Natural killer cell (primary cell): ENCODE measurements at regions not wholly inside any gene's neighbourhood (a gene's known extent, or its start where the extent isn't known, plus 50 kb on each side); places are given as distances from the start of the nearest gene placed in this dataset.
"Not testable (repeated sequence)": the region's sequence is repeated elsewhere in the genome, so short reads cannot be mapped to it uniquely, and the experiment has no call there.

Experiments used
- ATAC-seq, 3 donors: fragments of 150-1000 bp in 2 of 3; fragments of 200-7000 bp in 1 of 3; cut with Tn5 transposase; 1 replicate in 1 of 3; 2 replicates in 2 of 3; pipeline ENCODE4 v1.10.0; 2021; ENCODE audit warnings: mild to moderate bottlenecking in 2 of 3, moderate library complexity in 2 of 3
- DNase-seq, 2 donors: peaks; one replicate each; pipeline versions ENCODE4 v3.0.0 to v3.0.0-alpha.2; 2013 to 2021; ENCODE audit warnings: mixed read lengths in 1 of 2
- H3K27ac ChIP-seq: one replicate; pipeline ENCODE4 v1.5.1; 2013; ENCODE audit warnings: mild to moderate bottlenecking, low read length
- H3K27me3 ChIP-seq: one replicate; pipeline ENCODE4 v1.6.1; 2013; ENCODE audit warnings: low read length; ENCODE audit not compliant: control insufficient read depth, insufficient read depth
- H3K36me3 ChIP-seq: one replicate; pipeline ENCODE4 v1.6.1; 2013; ENCODE audit warnings: low read length; ENCODE audit not compliant: control insufficient read depth, insufficient read depth
- H3K4me1 ChIP-seq: one replicate; pipeline ENCODE4 v1.6.1; 2013; ENCODE audit warnings: low read length; ENCODE audit not compliant: control insufficient read depth, insufficient read depth
- H3K4me3 ChIP-seq: one replicate; pipeline ENCODE4 v1.5.1; 2013; ENCODE audit warnings: low read length
- H3K9me3 ChIP-seq: one replicate; pipeline ENCODE4 v1.6.1; 2013; ENCODE audit warnings: low read length; ENCODE audit not compliant: control insufficient read depth, insufficient read depth
- H3K27ac Mint-ChIP-seq, 2 donors: one replicate each; pipeline ENCODE4 v1.8.0; 2022; ENCODE audit warnings: mild to moderate bottlenecking in 2 of 2, mixed read lengths in 2 of 2, moderate library complexity in 1 of 2
- H3K27me3 Mint-ChIP-seq, 2 donors: one replicate each; pipeline ENCODE4 v1.8.0; 2022; ENCODE audit warnings: low read depth in 2 of 2, mixed read lengths in 2 of 2
- H3K36me3 Mint-ChIP-seq: one replicate; pipeline ENCODE4 v1.8.0; 2022; ENCODE audit warnings: mixed read lengths
- H3K4me1 Mint-ChIP-seq, 2 donors: one replicate each; pipeline ENCODE4 v1.8.0; 2022; ENCODE audit warnings: mixed read lengths in 2 of 2
- H3K4me3 Mint-ChIP-seq: one replicate; pipeline ENCODE4 v1.8.0; 2022; ENCODE audit warnings: mild to moderate bottlenecking, moderate library complexity, mixed read lengths
- H3K9me3 Mint-ChIP-seq, 2 donors: one replicate each; pipeline ENCODE4 v1.8.0; 2022; ENCODE audit warnings: mixed read lengths in 2 of 2
- WGBS: methylation state at CpG from one replicate; pipeline ENCODE4 v1.1.7; 2013; ENCODE audit warnings: missing lambda C conversion rate; ENCODE audit not compliant: insufficient coverage; 5-methylcytosine and 5-hydroxymethylcytosine counted together
- intact Hi-C: fragments of 100-400 bp; cut with micrococcal nuclease; formaldehyde crosslinking; loops from one replicate; pipeline ENCODE4 v1.14.2; 2022
- TF ChIP-seq, protein P1 (sequence below): fragments of 200-600 bp; IDR thresholded peaks from one replicate; pipeline ENCODE4 v1.8.0; 2022; ENCODE audit warnings: antibody characterized with exemption

DNA sequence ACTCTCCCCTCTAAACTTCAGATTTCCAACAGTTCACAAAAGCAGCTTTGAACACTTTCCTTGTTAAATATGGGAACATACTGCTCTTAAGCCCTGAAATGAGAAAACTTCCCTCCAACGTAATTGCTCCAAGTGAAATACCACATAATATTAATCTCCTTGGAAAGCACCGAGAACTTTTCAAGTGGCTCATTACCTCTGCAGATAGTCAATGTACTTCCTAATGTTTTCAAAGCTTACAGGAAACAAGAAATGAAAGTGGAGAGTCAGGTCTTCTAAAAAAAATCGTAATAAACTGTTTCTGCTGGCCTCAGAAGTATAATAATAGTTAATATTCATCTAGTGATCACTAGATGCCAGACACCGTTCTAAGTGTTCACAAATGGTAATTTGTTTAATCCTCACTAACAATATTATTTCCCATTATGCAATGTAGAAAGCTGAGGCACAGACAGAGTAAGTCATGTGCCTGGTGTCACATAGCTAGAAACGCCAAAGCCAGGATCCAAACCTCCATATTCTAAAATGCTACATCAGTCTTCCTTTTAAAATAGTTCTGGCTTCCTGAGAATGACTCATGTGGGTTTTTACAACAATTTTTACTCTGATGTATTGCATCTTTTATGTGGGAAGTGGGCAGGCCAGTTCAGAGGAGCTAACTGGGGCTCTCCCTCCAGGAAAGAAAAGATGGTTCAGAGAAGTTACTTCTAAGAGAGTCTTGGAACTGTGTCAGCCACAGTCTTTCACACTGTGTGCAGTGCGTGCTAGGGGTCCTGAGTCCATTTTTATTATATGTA, 177.2 kb downstream of the PLPPR4 start:
- Histone ChIP-seq H3K9me3 (no peaks in the 10 kb centered on the region), H3K4me3 (no peak overlapping the region), H3K4me1 (no peaks in the 10 kb centered on the region), H3K27me3 (no peaks in the 10 kb centered on the region), H3K36me3 (no peaks in the 10 kb centered on the region), H3K27ac (no peak overlapping the region)
- no peak overlapping the region for H3K27ac Mint-ChIP-seq
- no peaks in the 10 kb centered on the region for H3K27me3 Mint-ChIP-seq
- no peaks in the 10 kb centered on the region for H3K4me1 Mint-ChIP-seq
- TF ChIP-seq, protein P1, sequence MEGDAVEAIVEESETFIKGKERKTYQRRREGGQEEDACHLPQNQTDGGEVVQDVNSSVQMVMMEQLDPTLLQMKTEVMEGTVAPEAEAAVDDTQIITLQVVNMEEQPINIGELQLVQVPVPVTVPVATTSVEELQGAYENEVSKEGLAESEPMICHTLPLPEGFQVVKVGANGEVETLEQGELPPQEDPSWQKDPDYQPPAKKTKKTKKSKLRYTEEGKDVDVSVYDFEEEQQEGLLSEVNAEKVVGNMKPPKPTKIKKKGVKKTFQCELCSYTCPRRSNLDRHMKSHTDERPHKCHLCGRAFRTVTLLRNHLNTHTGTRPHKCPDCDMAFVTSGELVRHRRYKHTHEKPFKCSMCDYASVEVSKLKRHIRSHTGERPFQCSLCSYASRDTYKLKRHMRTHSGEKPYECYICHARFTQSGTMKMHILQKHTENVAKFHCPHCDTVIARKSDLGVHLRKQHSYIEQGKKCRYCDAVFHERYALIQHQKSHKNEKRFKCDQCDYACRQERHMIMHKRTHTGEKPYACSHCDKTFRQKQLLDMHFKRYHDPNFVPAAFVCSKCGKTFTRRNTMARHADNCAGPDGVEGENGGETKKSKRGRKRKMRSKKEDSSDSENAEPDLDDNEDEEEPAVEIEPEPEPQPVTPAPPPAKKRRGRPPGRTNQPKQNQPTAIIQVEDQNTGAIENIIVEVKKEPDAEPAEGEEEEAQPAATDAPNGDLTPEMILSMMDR, result no peak
- no peak for DNase-seq
- intact Hi-C loops, result no loop called here
- no peaks in the 10 kb centered on the region for H3K36me3 Mint-ChIP-seq
- no peak overlapping the region for H3K4me3 Mint-ChIP-seq
- no peak for ATAC-seq
- WGBS, result 32% methylated on average over 5 of the region's 6 CpGs
- H3K9me3 Mint-ChIP-seq, result no peaks in the 10 kb centered on the region

DNA sequence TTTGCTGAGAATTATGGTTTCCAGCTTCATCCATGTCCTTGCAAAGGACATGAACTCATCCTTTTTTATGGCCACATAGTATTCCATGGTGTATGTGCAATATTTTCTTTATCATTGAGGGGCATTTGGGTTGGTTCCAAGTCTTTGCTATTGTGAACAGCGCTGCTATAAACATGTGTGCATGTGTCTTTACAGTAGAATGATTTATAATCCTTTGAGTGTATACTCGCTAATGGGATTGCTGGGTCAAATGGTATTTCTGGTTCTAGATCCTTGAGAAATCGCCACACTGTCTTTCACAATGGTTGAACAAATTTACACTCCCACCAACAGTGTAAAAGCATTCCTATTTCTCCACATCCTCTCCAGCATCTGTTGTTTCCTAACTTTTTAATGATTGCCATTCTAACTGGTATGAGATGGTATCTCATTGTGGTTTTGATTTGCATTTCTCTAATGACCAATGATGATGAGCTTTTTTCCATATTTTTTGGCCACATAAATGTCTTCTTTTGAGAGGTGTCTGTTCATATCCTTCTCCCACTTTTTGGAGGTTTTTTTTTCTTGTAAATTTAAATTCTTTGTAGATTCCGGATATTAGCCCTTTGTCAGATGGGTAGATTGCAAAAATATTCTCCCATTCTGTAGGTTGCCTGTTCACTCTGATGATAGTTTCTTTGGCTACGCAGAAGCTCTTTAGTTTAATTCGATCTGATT, 180.1 kb downstream of the PLPPR4 start:
- not testable (repeated sequence) for H3K36me3 Mint-ChIP-seq

DNA sequence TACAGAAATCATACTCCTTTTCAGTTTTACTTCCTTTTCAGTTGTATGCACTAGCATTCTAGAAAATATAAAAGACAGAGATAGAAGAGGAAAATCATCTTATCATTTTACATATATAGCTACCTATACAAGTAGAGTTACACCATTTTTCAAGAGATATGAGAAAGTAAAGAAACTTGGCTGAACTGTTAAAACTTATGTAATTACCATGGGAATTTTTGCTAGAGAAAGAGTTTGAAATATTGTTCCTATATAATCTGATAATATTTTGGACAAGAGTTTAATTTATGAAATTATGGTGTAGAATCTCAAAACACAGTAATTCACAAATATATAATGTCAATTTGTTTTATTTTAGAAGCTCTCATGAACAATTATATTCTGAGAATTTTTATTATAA, 180.8 kb downstream of the PLPPR4 start:
- no peak overlapping the region for H3K27ac ChIP-seq

More for the DNA sequence above, 180.1 kb downstream of the PLPPR4 start:
- H3K9me3 Mint-ChIP-seq, H3K27me3 Mint-ChIP-seq, H3K27ac ChIP-seq, H3K4me1 ChIP-seq, H3K36me3 ChIP-seq, H3K27me3 ChIP-seq, H3K4me1 Mint-ChIP-seq, H3K27ac Mint-ChIP-seq, H3K4me3 Mint-ChIP-seq, intact Hi-C loops, H3K4me3 ChIP-seq, H3K9me3 ChIP-seq, DNase-seq, ATAC-seq: not testable (repeated sequence)
- 89% methylated on average over 4 of the region's 6 CpGs for WGBS

DNA sequence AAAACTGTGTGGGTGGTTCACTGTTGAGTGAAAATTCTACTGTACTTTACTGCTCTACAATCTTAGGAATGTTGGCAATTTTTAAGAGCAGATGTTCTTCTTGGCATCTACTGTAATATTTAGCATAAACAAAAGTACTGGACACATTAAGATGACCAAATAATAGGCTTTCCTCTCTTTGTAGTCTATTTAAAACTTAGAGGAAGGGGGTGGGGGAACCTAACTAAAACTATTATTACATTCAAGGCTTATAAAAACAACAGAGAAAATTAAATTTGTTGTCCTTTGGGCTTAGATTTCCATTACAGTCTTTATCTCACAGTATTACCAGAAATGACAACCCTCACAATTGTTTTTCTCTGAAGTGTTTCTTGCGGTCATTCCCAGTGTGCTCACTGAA, 181.2 kb downstream of the PLPPR4 start:
- ATAC-seq (no peak), DNase-seq (no peak)
- Mint-ChIP-seq H3K4me1 (no peaks in the 10 kb centered on the region), H3K9me3 (peaks cover 0 to 6% of the 10 kb centered on the region in 2 donors), H3K4me3 (no peak overlapping the region), H3K27ac (no peak overlapping the region), H3K36me3 (no peaks in the 10 kb centered on the region), H3K27me3 (no peaks in the 10 kb centered on the region)
- Histone ChIP-seq H3K4me3 (no peak overlapping the region), H3K4me1 (no peaks in the 10 kb centered on the region), H3K36me3 (no peaks in the 10 kb centered on the region), H3K27me3 (no peaks in the 10 kb centered on the region), H3K9me3 (no peaks in the 10 kb centered on the region), H3K27ac (no peak overlapping the region)
- TF ChIP-seq, protein P1, result no peak
- intact Hi-C loops, result no loop called here
- WGBS, result 100% methylated on average over 1 of the region's 1 CpG

More for the DNA sequence above, 180.8 kb downstream of the PLPPR4 start:
- Histone ChIP-seq H3K4me1 (no peaks in the 10 kb centered on the region), H3K4me3 (no peak overlapping the region), H3K36me3 (no peaks in the 10 kb centered on the region), H3K27me3 (no peaks in the 10 kb centered on the region), H3K9me3 (no peaks in the 10 kb centered on the region)
- TF ChIP-seq, protein P1, result no peak
- peaks cover 0 to 4% of the 10 kb centered on the region in 2 donors for H3K9me3 Mint-ChIP-seq
- H3K27ac Mint-ChIP-seq, result no peak overlapping the region
- H3K36me3 Mint-ChIP-seq, result no peaks in the 10 kb centered on the region
- no peaks in the 10 kb centered on the region for H3K27me3 Mint-ChIP-seq
- H3K4me1 Mint-ChIP-seq, result no peaks in the 10 kb centered on the region
- no peak overlapping the region for H3K4me3 Mint-ChIP-seq
- DNase-seq (no peak), ATAC-seq (no peak)
- intact Hi-C loops, result no loop called here
